ENCODE measurements at regions not wholly inside any gene's neighbourhood (a gene's known extent, or its start where the extent isn't known, plus 50 kb on each side); places are given as distances from the start of the nearest gene placed in this dataset.

GRCh38 chr10:124185084-124185483 is 91.7 kb upstream of the CHST15 start:
- no peak overlapping the region for H3K4me3 ChIP-seq (ENCODE audit: low read length)
- no peaks in the 10 kb centered on the region for H3K9me3 ChIP-seq (ENCODE audit: low read depth, low read length)
- no peaks in the 10 kb centered on the region for H3K27me3 ChIP-seq (ENCODE audit: insufficient read depth, low read length)
- no peaks in the 10 kb centered on the region for H3K4me1 ChIP-seq (ENCODE audit: insufficient read depth, low read length)

GRCh38 chr10:124184208-124184830 is 90.9 kb upstream of the CHST15 start:
- no peaks in the 10 kb centered on the region for H3K4me1 ChIP-seq (ENCODE audit: insufficient read depth, low read length)
- no peaks in the 10 kb centered on the region for H3K27me3 ChIP-seq (ENCODE audit: insufficient read depth, low read length)
- H3K9me3 ChIP-seq (ENCODE audit: low read depth, low read length): no peaks in the 10 kb centered on the region
- no peak overlapping the region for H3K4me3 ChIP-seq (ENCODE audit: low read length)

- no peaks in the 10 kb centered on the region for H3K27me3 ChIP-seq (ENCODE audit: insufficient read depth, low read length)
- H3K4me1 ChIP-seq (ENCODE audit: insufficient read depth, low read length): no peaks in the 10 kb centered on the region
- no peak overlapping the region for H3K4me3 ChIP-seq (ENCODE audit: low read length)
- H3K9me3 ChIP-seq (ENCODE audit: low read depth, low read length): no peaks in the 10 kb centered on the region
These were observed 90.2 kb upstream of the CHST15 start for GRCh38 chr10:124183617-124184016.

- Histone ChIP-seq H3K4me3 (ENCODE audit: low read length) (no peak overlapping the region), H3K4me1 (ENCODE audit: insufficient read depth, low read length) (no peaks in the 10 kb centered on the region), H3K27me3 (ENCODE audit: insufficient read depth, low read length) (no peaks in the 10 kb centered on the region), H3K9me3 (ENCODE audit: low read depth, low read length) (no peaks in the 10 kb centered on the region)
These were observed 88.7 kb upstream of the CHST15 start for GRCh38 chr10:124182088-124182541.

GRCh38 chr10:124181656-124182055 is 88.3 kb upstream of the CHST15 start:
- H3K9me3 ChIP-seq (ENCODE audit: low read depth, low read length): no peaks in the 10 kb centered on the region
- no peaks in the 10 kb centered on the region for H3K4me1 ChIP-seq (ENCODE audit: insufficient read depth, low read length)
- no peak overlapping the region for H3K4me3 ChIP-seq (ENCODE audit: low read length)
- H3K27me3 ChIP-seq (ENCODE audit: insufficient read depth, low read length): no peaks in the 10 kb centered on the region

DNA sequence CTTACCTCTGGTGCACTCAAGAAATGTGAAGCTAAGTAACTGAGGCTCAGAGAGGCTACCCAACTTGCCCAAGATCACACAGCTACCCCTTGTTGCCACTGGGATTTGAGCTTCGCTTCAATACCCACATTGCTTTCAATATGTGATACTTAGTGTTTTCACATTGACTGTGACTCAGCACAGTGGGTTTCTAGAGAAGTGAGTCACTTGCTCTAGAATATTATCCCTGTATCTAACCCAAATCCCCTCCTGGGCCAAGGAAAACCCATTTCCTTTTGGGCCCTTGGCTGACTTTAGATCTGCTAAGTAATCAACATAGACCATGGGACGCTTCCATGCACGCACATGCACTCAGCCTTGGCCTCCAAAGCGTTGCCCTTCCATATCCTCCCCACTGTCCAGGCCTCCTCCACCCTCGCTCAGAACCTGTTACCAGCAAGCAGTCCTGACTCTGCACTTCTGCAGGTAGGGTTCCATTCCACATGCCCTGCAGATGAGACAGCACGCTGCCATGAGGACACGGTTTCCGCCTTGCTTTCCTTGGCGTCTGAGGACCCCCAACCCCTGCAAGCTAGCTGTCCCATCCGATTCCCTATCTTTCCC is 87.7 kb upstream of the CHST15 start:
- Histone ChIP-seq H3K4me3 (ENCODE audit: low read length) (no peak overlapping the region), H3K4me1 (ENCODE audit: insufficient read depth, low read length) (no peaks in the 10 kb centered on the region), H3K9me3 (ENCODE audit: low read depth, low read length) (no peaks in the 10 kb centered on the region), H3K27me3 (ENCODE audit: insufficient read depth, low read length) (no peaks in the 10 kb centered on the region)

DNA sequence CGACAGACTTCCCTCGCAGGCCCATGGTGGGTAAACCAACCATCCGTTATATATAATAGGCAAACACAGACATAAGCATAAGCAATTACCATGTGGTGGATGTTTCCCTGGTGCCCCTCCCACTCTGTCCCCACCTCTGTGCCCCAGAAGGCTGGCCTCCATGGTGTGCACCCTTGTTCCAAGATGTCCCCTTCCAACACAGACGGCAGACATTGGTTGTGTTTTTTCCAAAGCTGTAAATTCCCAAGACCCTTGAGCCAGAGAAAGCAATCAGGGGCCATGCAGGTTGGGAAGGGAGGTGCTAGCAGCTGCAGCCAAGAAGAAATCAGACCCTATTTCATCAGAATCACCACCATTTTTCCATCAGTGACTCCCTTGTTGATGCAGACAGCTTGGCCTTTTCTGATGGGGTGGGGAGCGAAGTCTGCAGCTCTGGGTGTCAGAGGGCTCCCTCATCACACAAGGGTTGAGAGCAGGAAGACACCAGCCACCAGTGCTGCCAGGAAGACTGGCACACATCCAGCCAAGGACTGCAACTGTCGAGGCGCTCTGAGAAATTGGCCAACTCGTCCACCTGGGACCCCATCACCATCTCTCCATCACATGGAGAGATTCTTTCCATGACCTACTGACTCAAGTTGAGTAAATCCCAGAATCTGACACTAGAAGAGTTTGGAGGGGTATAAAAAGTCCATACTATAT is 86.8 kb upstream of the CHST15 start:
- Histone ChIP-seq H3K4me1 (ENCODE audit: insufficient read depth, low read length) (no peaks in the 10 kb centered on the region), H3K4me3 (ENCODE audit: low read length) (no peak overlapping the region), H3K9me3 (ENCODE audit: low read depth, low read length) (no peaks in the 10 kb centered on the region), H3K27me3 (ENCODE audit: insufficient read depth, low read length) (no peaks in the 10 kb centered on the region)

DNA sequence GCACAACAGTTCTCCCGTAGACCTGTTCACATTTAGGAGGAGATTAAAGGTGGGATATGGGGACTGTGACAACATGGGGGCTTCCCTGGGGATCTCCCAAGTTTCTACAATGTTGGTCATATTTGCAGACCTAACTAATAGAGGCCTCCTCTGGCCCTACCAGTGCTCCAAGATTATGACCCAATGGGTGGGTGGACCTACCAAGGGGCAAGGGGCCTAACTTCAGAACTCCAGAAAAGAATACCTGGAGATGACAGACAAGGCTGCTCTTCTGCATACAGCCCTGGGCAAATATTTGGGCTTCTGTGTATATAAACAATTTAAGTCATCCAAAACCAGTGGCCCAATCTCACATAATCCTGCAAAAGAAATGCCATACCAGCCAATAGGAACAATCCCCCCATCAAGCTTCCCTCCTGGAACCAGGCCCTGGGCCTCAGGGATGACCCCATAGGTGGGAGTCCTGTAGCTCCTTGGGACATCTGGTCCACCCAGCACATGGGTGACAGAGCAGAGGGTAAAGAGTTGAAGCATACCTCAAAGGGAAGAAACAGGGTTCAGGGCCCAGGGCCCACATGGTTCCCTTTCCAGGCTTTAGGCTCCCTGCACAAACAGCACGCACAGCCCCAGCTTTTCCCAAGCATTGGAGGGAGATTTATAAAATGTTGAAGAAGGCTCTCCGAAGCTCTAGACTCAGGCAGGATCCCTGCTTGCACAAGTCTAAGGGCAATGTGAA is 86.1 kb upstream of the CHST15 start:
- no peaks in the 10 kb centered on the region for H3K4me1 ChIP-seq (ENCODE audit: insufficient read depth, low read length)
- no peaks in the 10 kb centered on the region for H3K27me3 ChIP-seq (ENCODE audit: insufficient read depth, low read length)
- no peak overlapping the region for H3K4me3 ChIP-seq (ENCODE audit: low read length)
- H3K9me3 ChIP-seq (ENCODE audit: low read depth, low read length): no peaks in the 10 kb centered on the region

- no peaks in the 10 kb centered on the region for H3K9me3 ChIP-seq (ENCODE audit: low read depth, low read length)
- H3K4me1 ChIP-seq (ENCODE audit: insufficient read depth, low read length): no peaks in the 10 kb centered on the region
- H3K4me3 ChIP-seq (ENCODE audit: low read length): no peak overlapping the region
- no peaks in the 10 kb centered on the region for H3K27me3 ChIP-seq (ENCODE audit: insufficient read depth, low read length)
These were observed 83.8 kb upstream of the CHST15 start for GRCh38 chr10:124177180-124177518.

DNA sequence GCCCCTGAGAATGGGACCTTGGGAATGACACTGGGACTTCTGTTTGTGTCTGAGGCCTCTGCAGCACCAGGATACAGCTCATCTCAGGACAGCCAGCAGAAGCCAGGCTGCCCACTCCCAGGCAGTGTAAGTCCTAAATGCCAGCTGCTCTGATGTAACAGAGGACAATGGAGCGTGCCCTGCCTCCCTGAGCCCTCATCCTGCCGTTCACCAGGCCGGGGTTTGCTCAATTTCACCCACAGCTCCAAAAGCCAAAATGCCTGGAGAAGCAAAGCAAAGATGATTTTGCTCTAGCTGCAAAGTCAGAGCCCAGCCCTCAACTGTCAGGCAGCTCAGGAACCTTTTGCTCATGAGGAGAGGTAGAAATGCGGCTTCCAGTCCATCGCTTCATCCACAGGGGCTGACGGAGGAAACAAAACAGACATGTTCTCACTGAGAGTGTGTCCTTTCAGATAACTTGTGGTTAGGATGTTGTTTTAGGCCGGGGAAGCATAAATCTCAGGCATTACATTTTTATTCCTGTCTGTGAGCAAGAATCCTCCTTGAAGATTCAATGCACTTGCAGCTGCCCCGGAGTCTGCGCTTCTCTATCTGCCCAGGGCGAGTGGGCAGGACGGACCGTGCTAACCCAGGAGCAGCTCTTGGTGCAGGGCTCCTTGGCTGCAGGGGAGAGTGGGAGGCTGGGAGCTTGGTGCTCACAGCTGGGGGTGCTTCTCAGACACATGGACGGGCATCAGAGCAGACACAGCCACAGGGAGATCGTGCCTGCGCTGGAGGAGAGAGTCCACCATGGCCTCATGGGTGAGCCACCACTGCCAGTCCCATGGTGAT is 83.2 kb upstream of the CHST15 start:
- no peak overlapping the region for H3K4me3 ChIP-seq (ENCODE audit: low read length)
- no peaks in the 10 kb centered on the region for H3K9me3 ChIP-seq (ENCODE audit: low read depth, low read length)
- H3K4me1 ChIP-seq (ENCODE audit: insufficient read depth, low read length): no peaks in the 10 kb centered on the region
- no peaks in the 10 kb centered on the region for H3K27me3 ChIP-seq (ENCODE audit: insufficient read depth, low read length)

GRCh38 chr10:124175701-124176348 is 82.4 kb upstream of the CHST15 start:
- Histone ChIP-seq H3K4me1 (ENCODE audit: insufficient read depth, low read length) (no peaks in the 10 kb centered on the region), H3K27me3 (ENCODE audit: insufficient read depth, low read length) (no peaks in the 10 kb centered on the region), H3K4me3 (ENCODE audit: low read length) (no peak overlapping the region), H3K9me3 (ENCODE audit: low read depth, low read length) (no peaks in the 10 kb centered on the region)

DNA sequence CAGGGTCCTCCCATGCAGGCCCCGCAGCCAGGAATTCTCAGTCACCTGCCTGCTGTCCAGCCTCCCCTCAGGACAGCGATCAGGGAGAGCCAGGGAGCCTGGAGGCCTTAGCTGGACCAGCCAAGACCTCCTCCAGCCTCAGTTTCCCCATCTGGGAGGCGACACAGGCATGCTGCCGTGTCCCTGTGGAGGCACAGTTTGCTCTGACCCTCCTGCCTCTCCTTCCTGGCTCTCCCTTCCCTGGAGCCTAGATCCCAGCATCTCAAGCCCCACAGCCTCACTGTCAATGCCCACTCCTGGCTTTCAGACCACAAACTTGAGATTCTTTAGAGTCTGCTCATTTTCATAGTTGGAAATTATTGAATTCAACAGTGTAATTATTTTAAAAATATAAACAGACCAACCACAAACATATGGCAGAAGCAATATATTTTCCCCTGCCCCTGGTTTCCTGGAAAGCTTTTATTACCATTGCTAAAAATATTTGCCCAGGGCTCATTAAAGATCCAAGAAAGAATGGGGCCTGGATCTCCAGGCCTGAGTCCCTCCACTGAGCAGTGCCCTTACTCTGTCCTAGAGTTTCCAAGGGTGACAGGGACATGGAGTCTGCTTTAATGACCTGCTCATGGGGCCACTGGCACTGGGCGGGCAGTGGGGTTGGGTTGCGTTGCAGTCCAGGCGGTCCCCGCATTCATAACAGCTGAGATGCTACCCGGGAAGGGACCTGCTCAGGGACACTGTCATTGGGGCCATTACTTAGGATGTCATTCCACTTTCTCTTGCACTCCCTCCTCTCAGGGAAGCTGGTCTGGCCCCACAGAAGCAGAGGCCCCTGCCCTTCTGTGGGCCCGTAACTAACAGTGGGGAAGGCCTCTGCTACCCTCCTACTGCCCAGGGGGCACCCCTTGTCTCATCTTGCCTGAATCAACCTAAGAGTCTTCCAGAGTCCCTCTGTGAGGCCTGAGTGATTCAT is 81.6 kb upstream of the CHST15 start:
- Histone ChIP-seq H3K27me3 (ENCODE audit: insufficient read depth, low read length) (no peaks in the 10 kb centered on the region), H3K9me3 (ENCODE audit: low read depth, low read length) (no peaks in the 10 kb centered on the region), H3K4me1 (ENCODE audit: insufficient read depth, low read length) (no peaks in the 10 kb centered on the region), H3K4me3 (ENCODE audit: low read length) (no peak overlapping the region)

DNA sequence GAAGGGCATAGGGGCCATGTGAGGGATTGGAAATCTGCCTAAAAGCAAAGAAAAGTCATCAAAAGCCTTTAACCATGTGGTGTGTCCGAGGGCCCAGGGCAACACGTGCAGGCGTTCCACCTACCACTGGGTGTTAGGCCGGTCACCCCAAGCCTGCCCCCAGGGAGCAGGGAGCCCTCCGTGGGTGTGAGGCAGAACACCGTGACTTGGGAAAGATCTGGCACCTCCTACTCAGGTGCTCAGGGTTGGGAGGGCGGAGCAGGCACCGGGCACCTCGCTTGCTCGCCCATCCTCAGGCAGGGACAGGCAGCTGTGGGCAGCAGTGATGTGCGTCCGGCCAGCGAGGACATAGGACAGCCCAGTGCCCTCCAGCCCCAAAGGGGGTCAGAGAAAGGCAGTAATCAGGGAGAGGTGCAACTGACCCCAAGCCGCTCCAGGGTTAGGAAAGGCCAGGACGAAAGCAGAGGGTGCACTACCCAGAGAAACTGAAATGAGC is 80.7 kb upstream of the CHST15 start:
- Histone ChIP-seq H3K4me1 (ENCODE audit: insufficient read depth, low read length) (no peaks in the 10 kb centered on the region), H3K9me3 (ENCODE audit: low read depth, low read length) (no peaks in the 10 kb centered on the region), H3K4me3 (ENCODE audit: low read length) (no peak overlapping the region), H3K27me3 (ENCODE audit: insufficient read depth, low read length) (no peaks in the 10 kb centered on the region)

All from mononuclear cell (primary cell).